SH-SY5Y (cell line): ENCODE measurements at regions not wholly inside any gene's neighbourhood (a gene's known extent, or its start where the extent isn't known, plus 50 kb on each side); places are given as distances from the start of the nearest gene placed in this dataset.

Experiments
- GATA2 ChIP-seq: IDR thresholded peaks from 2 replicates; pipeline ENCODE4 v1.6.1; 2011; ENCODE audit warnings: mild to moderate bottlenecking, low read depth, low read length
- GATA3 ChIP-seq: IDR thresholded peaks from 2 replicates; pipeline ENCODE4 v1.6.1; 2011; ENCODE audit warnings: low read depth, mild to moderate bottlenecking, low read length, moderate library complexity

- TF ChIP-seq GATA2 = no peak
- no peak for TF ChIP-seq GATA3
These were observed 139.8 kb upstream of the SLC30A5 start for GRCh38 chr5:68953875-68954617.
